Ishikawa (cell line): ENCODE measurements at regions not wholly inside any gene's neighbourhood (a gene's known extent, or its start where the extent isn't known, plus 50 kb on each side); places are given as distances from the start of the nearest gene placed in this dataset.

Experiments
- TAF1 ChIP-seq: IDR thresholded peaks from 2 replicates; pipeline ENCODE4 v1.6.1; 2012; ENCODE audit warnings: low read depth, mild to moderate bottlenecking
- TCF12 ChIP-seq: IDR thresholded peaks from 2 replicates; pipeline ENCODE4 v1.6.1; 2012; ENCODE audit warnings: low read depth
- TF ChIP-seq, protein P1 (sequence below): IDR thresholded peaks from 2 replicates; pipeline ENCODE4 v1.6.1; 2012
- TF ChIP-seq, protein P2 (sequence below): IDR thresholded peaks from 2 replicates; pipeline ENCODE4 v1.6.1; 2012; ENCODE audit warnings: low read depth, mild to moderate bottlenecking

DNA sequence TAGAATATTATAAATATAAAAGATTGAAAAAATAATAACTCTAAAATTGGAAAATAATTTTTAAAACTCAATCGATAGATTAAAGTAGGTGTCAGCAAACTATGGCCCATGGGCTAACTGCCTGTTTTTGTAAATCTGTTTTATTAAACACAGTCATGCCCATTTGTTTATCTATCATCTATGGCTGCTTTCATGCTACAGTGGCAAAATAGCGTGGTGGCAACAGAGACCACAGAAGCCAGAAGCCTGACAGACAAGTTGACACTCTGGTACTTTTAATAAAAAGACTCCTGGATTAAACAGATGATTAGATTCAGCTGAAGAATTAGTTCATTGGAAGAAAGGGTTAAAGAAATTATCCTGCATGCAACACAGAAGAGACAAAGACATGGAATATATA, 400.7 kb upstream of the RORB start:
- TF ChIP-seq TAF1: no peak
- no peak for TF ChIP-seq TCF12
- TF ChIP-seq, protein P1, sequence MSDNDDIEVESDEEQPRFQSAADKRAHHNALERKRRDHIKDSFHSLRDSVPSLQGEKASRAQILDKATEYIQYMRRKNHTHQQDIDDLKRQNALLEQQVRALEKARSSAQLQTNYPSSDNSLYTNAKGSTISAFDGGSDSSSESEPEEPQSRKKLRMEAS: no peak
- TF ChIP-seq, protein P2, sequence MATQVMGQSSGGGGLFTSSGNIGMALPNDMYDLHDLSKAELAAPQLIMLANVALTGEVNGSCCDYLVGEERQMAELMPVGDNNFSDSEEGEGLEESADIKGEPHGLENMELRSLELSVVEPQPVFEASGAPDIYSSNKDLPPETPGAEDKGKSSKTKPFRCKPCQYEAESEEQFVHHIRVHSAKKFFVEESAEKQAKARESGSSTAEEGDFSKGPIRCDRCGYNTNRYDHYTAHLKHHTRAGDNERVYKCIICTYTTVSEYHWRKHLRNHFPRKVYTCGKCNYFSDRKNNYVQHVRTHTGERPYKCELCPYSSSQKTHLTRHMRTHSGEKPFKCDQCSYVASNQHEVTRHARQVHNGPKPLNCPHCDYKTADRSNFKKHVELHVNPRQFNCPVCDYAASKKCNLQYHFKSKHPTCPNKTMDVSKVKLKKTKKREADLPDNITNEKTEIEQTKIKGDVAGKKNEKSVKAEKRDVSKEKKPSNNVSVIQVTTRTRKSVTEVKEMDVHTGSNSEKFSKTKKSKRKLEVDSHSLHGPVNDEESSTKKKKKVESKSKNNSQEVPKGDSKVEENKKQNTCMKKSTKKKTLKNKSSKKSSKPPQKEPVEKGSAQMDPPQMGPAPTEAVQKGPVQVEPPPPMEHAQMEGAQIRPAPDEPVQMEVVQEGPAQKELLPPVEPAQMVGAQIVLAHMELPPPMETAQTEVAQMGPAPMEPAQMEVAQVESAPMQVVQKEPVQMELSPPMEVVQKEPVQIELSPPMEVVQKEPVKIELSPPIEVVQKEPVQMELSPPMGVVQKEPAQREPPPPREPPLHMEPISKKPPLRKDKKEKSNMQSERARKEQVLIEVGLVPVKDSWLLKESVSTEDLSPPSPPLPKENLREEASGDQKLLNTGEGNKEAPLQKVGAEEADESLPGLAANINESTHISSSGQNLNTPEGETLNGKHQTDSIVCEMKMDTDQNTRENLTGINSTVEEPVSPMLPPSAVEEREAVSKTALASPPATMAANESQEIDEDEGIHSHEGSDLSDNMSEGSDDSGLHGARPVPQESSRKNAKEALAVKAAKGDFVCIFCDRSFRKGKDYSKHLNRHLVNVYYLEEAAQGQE: no peak
